Fibroblast of mammary gland (primary cell): ENCODE measurements at regions not wholly inside any gene's neighbourhood (a gene's known extent, or its start where the extent isn't known, plus 50 kb on each side); places are given as distances from the start of the nearest gene placed in this dataset.

Experiments used
- DNase-seq: peaks from one replicate; pipeline ENCODE4 v3.0.0-alpha.2; 2010; ENCODE audit warnings: low read depth
- H3K4me3 ChIP-seq: 2 replicates; pipeline ENCODE4 v1.5.1; 2011; ENCODE audit warnings: low read depth, mild to moderate bottlenecking, low read length, moderate library complexity; ENCODE audit not compliant: control insufficient read depth
- TF ChIP-seq, protein P1 (sequence below): conservative IDR thresholded peaks from 2 replicates; pipeline ENCODE4 v1.5.1; 2011; ENCODE audit warnings: low read depth, low read length, inconsistent platforms; ENCODE audit not compliant: control insufficient read depth, insufficient read depth

- no peak for DNase-seq
- TF ChIP-seq, protein P1, sequence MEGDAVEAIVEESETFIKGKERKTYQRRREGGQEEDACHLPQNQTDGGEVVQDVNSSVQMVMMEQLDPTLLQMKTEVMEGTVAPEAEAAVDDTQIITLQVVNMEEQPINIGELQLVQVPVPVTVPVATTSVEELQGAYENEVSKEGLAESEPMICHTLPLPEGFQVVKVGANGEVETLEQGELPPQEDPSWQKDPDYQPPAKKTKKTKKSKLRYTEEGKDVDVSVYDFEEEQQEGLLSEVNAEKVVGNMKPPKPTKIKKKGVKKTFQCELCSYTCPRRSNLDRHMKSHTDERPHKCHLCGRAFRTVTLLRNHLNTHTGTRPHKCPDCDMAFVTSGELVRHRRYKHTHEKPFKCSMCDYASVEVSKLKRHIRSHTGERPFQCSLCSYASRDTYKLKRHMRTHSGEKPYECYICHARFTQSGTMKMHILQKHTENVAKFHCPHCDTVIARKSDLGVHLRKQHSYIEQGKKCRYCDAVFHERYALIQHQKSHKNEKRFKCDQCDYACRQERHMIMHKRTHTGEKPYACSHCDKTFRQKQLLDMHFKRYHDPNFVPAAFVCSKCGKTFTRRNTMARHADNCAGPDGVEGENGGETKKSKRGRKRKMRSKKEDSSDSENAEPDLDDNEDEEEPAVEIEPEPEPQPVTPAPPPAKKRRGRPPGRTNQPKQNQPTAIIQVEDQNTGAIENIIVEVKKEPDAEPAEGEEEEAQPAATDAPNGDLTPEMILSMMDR: no peak
- H3K4me3 ChIP-seq: no peak overlapping the region
Observed at GRCh38 chr18:27500531-27500930, 315.4 kb upstream of the CHST9 start.

DNA sequence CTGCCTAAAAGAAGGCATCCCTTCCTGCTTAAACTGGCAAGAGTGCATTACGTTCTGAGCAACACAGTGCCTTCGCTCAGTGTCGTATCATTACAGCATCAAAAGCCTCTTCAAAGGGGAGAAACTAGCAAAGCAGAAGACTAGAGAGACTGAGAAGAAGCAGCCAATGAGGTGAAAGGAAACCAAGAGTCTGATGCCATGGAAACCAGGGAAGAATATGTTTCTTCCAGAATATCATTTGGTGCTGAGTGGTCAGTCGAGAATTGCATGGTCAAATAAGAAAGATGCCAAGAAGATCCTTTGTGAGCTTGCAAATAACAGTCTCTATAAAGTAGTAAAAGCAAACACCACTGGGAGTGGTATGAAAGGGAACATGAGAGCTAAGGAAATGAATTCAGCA lies 312.1 kb upstream of the CHST9 start:
- TF ChIP-seq, protein P1: no peak
- no peak overlapping the region for H3K4me3 ChIP-seq
- no peak for DNase-seq

DNA sequence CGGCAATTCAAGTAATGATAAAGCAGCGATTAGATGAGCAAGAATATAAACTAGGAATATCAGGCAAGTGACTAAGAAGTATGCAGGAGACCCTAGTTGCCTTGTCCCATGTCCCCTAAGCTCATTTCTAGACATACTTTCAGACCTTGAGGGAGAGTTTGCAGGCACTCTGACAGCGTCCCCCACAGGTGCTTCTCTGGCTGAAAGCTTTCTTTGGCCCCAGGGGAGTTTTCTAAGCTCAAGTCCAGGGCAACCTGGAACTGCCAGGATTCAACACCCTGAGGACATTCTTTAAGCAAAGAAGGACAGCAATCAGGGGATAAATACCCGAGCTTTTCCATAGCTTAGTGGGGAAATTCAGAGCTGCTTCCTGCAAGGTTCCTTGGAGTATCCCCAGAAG lies 308.1 kb upstream of the CHST9 start:
- no peak for DNase-seq
- TF ChIP-seq, protein P1: no peak
- H3K4me3 ChIP-seq: no peak overlapping the region

DNA sequence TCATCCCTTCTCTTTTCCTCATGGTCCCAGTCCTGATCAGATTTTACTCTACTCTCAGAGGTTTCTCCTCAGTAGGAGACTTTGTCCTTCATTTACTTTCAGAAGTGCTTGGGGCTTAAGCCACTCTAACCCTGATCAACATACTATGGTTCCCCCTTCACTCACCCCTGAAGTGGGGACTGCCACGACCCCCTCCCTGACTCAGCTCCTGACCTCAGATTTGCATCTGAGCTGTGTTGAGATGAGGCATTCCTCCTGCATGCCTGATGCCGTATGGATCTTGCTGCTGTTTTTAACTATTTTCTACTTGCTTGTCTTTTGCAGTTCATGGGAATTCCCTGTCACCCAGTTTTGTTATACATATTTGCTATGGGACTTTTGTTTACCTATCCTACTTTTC lies 306.7 kb upstream of the CHST9 start:
- no peak overlapping the region for H3K4me3 ChIP-seq
- no peak for DNase-seq
- TF ChIP-seq, protein P1: no peak

DNA sequence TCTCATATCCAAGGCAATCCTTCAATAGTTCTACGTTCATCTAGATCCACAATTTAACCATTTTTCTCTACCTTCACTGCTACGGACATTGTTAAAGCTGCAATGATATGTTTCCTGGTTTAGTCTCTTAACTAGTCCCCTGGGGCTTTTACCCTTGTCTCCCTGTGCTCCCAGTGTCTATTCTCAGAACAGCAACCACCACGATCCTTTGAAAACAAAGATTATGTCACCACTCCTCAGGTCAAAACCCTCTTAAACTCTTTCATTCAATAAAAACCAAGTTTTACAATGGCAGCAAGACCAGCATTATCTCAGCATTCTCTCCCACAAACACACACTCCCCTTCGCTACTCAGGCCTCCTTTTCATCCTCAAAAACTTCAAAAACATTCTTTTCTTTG lies 298.2 kb upstream of the CHST9 start:
- no peak for DNase-seq
- TF ChIP-seq, protein P1: no peak
- no peak overlapping the region for H3K4me3 ChIP-seq

GRCh38 chr18:27478459-27478858 lies 293.4 kb upstream of the CHST9 start:
- DNase-seq: no peak
- H3K4me3 ChIP-seq: no peak overlapping the region
- TF ChIP-seq, protein P1: no peak

DNA sequence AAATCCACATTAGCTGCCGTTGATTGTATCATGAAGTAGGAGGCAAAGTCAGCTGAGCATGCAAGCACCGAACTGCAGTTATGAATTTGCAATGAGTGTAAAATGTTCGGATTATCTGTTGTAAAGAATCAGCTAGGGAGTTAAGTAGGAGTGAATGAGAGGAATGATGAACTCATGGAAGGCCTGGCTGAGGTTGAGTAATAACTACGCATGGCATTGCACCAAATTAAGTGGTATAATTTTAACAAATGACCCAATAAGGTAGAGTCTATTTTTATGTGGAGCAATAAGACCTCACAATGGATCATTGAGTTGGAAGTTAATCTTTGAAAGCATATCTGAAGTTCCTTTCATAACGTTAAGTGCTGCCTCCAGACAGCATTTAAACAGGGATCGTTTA lies 288.2 kb upstream of the CHST9 start:
- TF ChIP-seq, protein P1: no peak
- H3K4me3 ChIP-seq: no peak overlapping the region
- DNase-seq: no peak
